Left lung (tissue), 4 donors: ENCODE measurements at regions not wholly inside any gene's neighbourhood (a gene's known extent, or its start where the extent isn't known, plus 50 kb on each side); places are given as distances from the start of the nearest gene placed in this dataset.
A peak's percentile ranks its signal among the peaks of the same experiment; 100 is the strongest.

Experiments used
- ATAC-seq: fragments of 200-7000 bp; cut with Tn5 transposase; one replicate; pipeline ENCODE4 v1.9.1; 2020; ENCODE audit warnings: moderate library complexity
- DNase-seq, 4 donors: peaks; one replicate each; pipeline ENCODE4 v3.0.0-alpha.2; 2013 to 2020
- H3K27ac ChIP-seq, 2 donors: fragments of 200-600 bp; sonication (generic) in 1 of 2; one replicate each; pipeline versions ENCODE4 v1.5.0 to v1.8.0; 2020 to 2021
- H3K27me3 ChIP-seq, 2 donors: fragments of 200-600 bp; sonication (generic) in 1 of 2; one replicate each; pipeline versions ENCODE4 v1.5.0 to v1.8.0; 2020 to 2021
- H3K36me3 ChIP-seq, 2 donors: fragments of 200-600 bp; sonication (generic) in 1 of 2; one replicate each; pipeline versions ENCODE4 v1.5.0 to v1.8.0; 2020 to 2021
- H3K4me1 ChIP-seq, 2 donors: fragments of 200-600 bp; one replicate each; pipeline ENCODE4 v1.8.0; 2021
- H3K4me3 ChIP-seq, 2 donors: fragments of 200-600 bp; sonication (generic) in 1 of 2; one replicate each; pipeline versions ENCODE4 v1.5.0 to v1.8.0; 2020 to 2021; ENCODE audit warnings: mild to moderate bottlenecking in 1 of 2
- H3K9me3 ChIP-seq, 2 donors: fragments of 200-600 bp; sonication (generic) in 1 of 2; one replicate each; pipeline versions ENCODE4 v1.5.0 to v1.8.0; 2020 to 2021
- CTCF ChIP-seq, 2 donors: fragments of 200-600 bp; sonication (generic) in 1 of 2; IDR thresholded peaks; one replicate each; pipeline versions ENCODE4 v1.5.0 to v1.8.0; 2021; ENCODE audit warnings: antibody characterized with exemption in 2 of 2
- intact Hi-C, 2 donors: fragments of 100-400 bp; cut with DNase I; formaldehyde crosslinking; loops; one replicate each; pipeline versions ENCODE4 v1.11.2 to v1.14.2; 2022
- donor health status: DM: no; HTN: yes; CAD: no.
- donor health status: DM: no; HTN: no; CAD: no.

- no peak for ATAC-seq
- no peaks in the 10 kb centered on the region for H3K27me3 ChIP-seq
- H3K4me3 ChIP-seq = no peak overlapping the region
- no peak for DNase-seq
- H3K9me3 ChIP-seq = no peaks in the 10 kb centered on the region
- no peak overlapping the region for H3K27ac ChIP-seq
- H3K36me3 ChIP-seq = no peaks in the 10 kb centered on the region
- intact Hi-C loops = no loop called here
- no peaks in the 10 kb centered on the region for H3K4me1 ChIP-seq
- TF ChIP-seq CTCF (IDR thresholded peaks at IDR 0.05) = no peak
These were observed 421.4 kb upstream of the KLHL1 start for GRCh38 chr13:70529652-70530051.

- no peak for TF ChIP-seq CTCF (IDR thresholded peaks at IDR 0.05)
- intact Hi-C loops = no loop called here
- H3K27ac ChIP-seq = no peak overlapping the region
- ATAC-seq (no peak), DNase-seq (no peak)
- H3K4me1 ChIP-seq = no peaks in the 10 kb centered on the region
- no peaks in the 10 kb centered on the region for H3K36me3 ChIP-seq
- H3K9me3 ChIP-seq = no peaks in the 10 kb centered on the region
- no peak overlapping the region for H3K4me3 ChIP-seq
- no peaks in the 10 kb centered on the region for H3K27me3 ChIP-seq
These were observed 419.3 kb upstream of the KLHL1 start for GRCh38 chr13:70527599-70527998.

GRCh38 chr13:70523622-70524021 is 415.4 kb upstream of the KLHL1 start:
- Histone ChIP-seq H3K27ac (no peak overlapping the region), H3K4me3 (no peak overlapping the region), H3K4me1 (no peaks in the 10 kb centered on the region), H3K27me3 (no peaks in the 10 kb centered on the region), H3K36me3 (no peaks in the 10 kb centered on the region), H3K9me3 (no peaks in the 10 kb centered on the region)
- intact Hi-C loops = no loop called here
- DNase-seq (peak in 1 of 4 donors; percentile 3), ATAC-seq (no peak)
- TF ChIP-seq CTCF (IDR thresholded peaks at IDR 0.05) = no peak

- Histone ChIP-seq H3K9me3 (no peaks in the 10 kb centered on the region), H3K4me1 (no peaks in the 10 kb centered on the region), H3K27me3 (no peaks in the 10 kb centered on the region), H3K27ac (no peak overlapping the region), H3K4me3 (no peak overlapping the region), H3K36me3 (no peaks in the 10 kb centered on the region)
- intact Hi-C loops = no loop called here
- ATAC-seq (no peak), DNase-seq (no peak)
- TF ChIP-seq CTCF (IDR thresholded peaks at IDR 0.05) = no peak
These were observed 412.2 kb upstream of the KLHL1 start for GRCh38 chr13:70520275-70521036.

GRCh38 chr13:70518081-70518480 is 409.8 kb upstream of the KLHL1 start:
- no peak overlapping the region for H3K4me3 ChIP-seq
- ATAC-seq (no peak), DNase-seq (no peak)
- intact Hi-C loops = no loop called here
- no peaks in the 10 kb centered on the region for H3K9me3 ChIP-seq
- H3K36me3 ChIP-seq = no peaks in the 10 kb centered on the region
- no peaks in the 10 kb centered on the region for H3K4me1 ChIP-seq
- no peak overlapping the region for H3K27ac ChIP-seq
- no peaks in the 10 kb centered on the region for H3K27me3 ChIP-seq
- no peak for TF ChIP-seq CTCF (IDR thresholded peaks at IDR 0.05)
